ENCODE measurements at regions not wholly inside any gene's neighbourhood (a gene's known extent, or its start where the extent isn't known, plus 50 kb on each side); places are given as distances from the start of the nearest gene placed in this dataset.
A peak's percentile ranks its signal among the peaks of the same experiment; 100 is the strongest.

DNA sequence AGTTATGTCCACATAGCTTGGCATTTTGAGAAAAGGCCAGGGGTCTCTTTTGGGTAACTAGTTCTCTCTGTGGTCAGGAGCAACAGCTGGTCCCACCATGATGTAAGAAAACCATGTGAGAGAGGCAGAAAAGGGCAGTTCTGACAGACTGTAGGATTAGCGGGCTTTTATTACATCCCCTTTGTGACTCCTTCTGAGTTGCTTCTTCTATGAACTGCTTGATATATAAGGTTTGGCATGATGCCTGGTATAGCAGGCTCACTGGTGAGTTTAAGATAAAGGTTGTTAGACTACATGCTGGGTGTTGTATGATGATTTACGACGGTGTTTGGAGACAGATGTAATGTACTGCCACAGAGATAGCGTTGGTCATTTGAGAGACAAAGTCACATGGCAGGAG lies 2308.1 kb upstream of the AGA start:
- no peak for DNase-seq

DNA sequence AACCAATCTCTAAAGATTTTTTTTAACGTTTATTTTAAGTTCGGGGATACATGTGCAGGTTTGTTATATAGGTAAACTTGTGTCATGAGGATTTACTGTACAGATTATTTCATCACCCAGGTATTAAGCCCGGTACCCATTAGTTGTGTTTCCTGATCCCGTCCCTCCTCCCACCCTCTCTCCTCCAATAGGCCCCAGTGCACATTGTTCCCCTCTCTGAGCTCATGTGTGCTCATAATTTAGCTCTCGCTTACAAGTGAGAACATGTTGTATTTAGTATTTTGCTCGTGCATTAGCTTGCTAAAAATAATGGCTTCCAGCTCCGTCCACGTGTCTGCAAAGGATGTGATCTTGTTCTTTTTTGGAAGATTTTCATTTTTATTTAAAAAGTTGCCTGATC lies 2309.4 kb upstream of the AGA start:
- DNase-seq = no peak

GRCh38 chr4:179755322-179755721 lies 2313.1 kb upstream of the AGA start:
- no peak for DNase-seq

DNA sequence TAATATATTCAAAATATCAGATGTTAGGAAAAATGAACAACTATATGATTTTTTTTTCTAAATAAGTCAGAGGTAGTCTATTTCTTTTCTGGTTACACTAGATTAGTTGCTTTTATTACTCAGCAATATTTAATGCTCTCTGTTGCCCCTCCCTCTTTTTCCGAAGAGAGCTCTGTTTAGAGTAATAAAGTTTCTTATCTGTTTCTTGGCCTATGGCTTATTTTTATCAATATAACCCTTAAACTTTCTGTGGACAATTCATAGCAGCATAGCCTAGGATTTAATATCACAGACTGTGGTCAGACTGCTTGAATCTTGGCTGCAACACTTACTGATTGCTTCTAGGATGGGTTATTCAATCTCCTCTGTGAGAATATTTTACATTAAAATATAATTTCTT lies 2315.4 kb upstream of the AGA start:
- no peak for DNase-seq

DNA sequence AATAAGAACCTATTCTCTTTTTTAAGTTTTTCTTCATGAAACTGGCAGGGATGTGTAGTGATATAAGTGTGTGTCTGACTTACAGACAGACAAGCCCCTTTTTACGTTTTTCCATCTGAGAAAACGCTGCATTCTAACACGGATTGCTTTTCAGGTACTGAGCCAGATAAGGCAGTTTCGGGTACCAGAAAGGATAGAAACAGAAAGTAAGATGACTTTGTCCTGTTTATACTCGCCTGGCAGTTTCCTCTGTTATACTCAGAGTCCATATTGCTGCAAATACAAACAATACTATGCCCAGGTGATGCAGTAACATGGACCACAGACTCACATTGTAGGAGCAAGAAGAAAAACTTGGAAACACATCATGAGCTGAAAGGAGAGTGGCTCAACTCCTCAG lies 2320.6 kb upstream of the AGA start:
- no peak for DNase-seq

GRCh38 chr4:179766938-179767337 lies 2324.7 kb upstream of the AGA start:
- no peak for DNase-seq

DNA sequence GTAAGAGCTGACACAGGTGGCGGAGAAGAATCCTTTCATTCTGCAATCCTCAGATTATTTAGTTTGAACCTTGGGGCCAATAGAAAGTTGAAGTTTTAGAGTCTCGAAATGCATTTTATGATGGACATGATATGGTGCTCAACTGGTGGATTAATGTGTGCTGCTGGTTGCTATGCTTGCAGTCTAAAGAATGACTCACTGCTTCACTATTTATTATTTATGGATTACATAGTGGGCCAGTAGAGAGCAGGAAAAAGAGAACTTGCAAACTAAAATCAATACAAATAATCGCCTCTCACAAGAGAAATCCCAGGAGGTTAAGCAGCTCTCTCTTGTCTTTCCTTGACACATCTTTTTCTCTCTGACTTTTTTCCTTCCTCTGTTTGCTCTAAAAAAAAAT lies 2326.8 kb upstream of the AGA start:
- DNase-seq = no peak

- no peak for DNase-seq
Observed at GRCh38 chr4:179797738-179798137, 2355.5 kb upstream of the AGA start.

- no peak for DNase-seq
Observed at GRCh38 chr4:179803857-179804256, 2361.6 kb upstream of the AGA start.

- DNase-seq = no peak
Observed at GRCh38 chr4:179804440-179804839, 2362.2 kb upstream of the AGA start.

DNA sequence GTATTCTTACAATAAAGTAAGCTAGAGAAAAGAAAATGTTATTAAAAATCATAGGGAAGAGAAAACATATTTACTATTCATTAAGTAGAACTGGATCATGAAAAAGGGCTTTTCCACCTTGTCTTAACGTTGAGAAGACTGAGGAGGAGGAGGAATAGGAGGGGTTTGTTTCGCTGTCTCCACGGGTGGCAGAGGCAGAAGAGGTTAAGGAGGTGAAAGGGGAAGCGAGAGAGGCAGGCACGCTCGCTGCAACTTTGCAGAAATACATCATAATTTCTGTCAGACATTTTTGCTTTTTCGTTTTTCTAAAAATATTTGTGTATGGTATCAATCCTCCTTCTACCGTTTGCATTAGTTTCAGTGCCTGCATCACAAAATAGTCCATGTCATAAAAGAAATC lies 2375.1 kb upstream of the AGA start:
- DNase-seq = no peak

DNA sequence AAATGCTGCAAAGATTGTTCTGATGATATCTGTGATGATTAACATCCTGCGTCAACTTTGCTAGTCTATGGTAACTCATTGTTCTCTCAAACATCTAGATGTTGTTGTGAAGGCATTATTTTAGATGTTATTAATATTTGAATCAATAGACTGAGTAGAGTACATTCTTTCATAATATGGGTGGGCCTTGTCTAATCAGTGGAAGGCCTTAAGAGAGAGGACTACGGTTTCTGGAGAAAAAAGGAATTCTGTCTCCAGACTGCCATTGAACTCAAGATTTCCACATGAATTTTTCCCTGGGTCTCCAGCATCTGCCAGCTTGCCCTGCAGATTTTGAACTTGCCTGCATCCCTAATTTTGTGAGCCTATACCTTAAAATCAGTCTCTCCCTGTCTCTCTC lies 2381.1 kb upstream of the AGA start:
- DNase-seq = no peak

DNA sequence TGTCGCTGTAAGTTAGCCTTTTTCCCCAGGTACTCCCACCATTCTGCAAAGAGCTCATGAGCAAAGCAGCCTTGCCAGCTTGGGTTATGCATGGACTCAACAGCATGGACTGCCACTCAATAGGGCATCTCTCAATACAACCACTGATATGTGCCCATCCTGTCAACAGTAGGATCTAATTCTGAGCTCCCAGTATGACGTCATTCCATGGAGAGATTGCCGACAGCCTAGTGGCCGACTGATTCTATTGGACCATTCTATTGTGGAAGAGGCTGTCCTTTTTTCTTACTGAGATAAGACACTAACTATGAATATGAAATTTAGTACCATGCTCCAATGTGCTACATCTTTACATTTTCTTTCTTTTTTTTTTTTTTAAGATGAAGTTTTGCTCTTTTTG lies 2389.0 kb upstream of the AGA start:
- no peak for DNase-seq

DNA sequence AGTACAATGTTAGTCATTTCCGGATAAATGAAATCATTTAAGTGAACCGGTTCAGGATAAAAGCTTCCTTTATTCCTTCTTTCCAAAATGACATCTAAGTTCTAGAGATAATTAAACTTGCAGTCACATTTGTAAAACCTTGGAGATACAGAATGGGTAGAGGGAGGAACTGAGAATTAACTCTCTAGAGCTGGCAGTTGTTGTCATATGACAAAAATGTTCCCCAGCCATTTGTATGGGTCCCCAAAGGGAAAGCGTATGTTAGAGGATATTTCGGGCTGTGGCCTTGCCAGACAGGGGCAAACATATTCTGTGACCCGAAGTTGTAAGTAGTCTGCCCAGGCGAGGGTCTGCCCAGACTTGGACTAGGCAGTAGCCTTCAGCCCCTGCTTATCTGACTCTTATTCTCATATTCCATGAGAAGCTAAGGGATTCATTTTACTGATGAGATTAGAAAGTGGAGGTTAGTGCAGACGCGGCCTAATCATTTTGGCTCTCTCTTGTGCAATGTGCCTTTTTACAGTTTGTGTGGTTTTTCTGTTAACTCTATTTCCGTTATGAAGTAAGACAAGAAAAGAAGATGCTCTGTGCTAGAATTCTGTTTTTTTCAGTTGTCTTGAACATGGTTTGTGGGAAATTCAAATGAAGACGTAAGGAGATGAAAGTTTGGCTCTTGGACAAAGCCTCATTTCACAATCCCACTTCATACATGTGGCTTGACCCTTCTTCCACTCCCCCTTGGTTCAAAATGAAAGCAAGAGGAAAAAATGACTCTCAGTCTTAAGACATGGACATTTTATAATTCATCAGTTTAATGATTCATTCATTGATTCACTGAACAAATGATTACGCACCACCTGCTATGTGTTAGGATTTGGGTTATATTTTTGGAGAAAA lies 2394.2 kb upstream of the AGA start:
- DNase-seq = no peak

- DNase-seq = no peak
Observed at GRCh38 chr4:179843370-179843769, 2399.8 kb upstream of the TENM3 start.

DNA sequence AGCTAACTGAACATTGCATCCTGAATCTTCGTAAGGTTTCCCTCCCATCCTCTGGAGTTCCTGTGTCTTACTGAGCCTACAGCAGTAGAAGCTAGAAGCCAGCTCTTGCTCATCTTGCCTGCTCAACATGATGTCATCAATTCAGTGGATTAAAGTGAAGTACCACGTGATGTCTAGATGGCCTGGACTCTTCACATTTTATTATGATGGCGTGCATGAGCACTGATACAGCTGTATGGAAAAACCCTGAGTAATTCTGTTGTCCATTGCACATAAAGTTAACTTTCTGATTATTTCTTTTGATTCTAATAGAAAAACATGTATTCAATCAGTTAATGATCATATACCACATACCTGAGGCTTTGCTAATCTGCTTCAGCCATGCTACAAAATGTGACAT lies 2387.7 kb upstream of the TENM3 start:
- DNase-seq = peak; percentile 33

GRCh38 chr4:179858221-179858620 lies 2385.0 kb upstream of the TENM3 start:
- DNase-seq = no peak

GRCh38 chr4:179867300-179867878 lies 2375.8 kb upstream of the TENM3 start:
- DNase-seq = peak; percentile 54

GRCh38 chr4:179871726-179872125 lies 2371.5 kb upstream of the TENM3 start:
- no peak for DNase-seq

DNA sequence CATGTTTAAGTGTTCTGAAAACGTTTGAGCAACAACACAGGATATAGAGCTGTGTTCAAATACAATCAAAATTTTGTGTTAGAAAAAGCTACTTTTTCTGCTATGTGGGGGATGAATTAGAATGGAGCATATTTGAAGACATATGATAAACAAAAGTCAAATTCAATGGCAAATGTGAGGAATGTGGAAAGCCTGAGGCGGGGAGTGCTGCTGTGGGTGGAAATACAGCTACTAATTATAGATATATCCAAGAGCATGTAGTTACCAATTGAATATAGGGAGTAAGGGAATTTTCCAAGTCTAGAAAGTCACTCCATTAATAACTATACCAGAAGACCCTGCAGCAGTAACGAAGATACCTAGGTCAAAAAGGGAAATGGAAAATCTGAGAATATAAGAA lies 2370.4 kb upstream of the TENM3 start:
- no peak for DNase-seq

DNA sequence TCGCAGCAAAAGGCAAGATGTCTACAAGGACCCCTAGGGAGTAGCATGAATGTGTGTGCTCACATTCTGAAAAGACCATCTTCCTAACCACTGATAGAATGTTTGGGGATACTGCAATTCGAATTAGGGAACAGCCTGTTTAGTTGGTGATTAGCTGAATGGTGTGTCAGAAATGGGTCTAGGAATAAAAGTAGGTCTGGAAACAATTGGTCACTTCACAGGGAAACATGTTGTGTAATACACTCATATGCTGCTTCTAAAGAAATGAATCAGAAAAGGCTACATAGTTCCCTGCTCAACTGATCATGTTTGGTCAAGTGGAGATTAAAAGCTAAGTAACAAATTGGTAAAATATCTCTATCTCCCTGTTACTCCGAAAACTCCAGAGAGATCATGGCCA lies 2362.4 kb upstream of the TENM3 start:
- DNase-seq = no peak

GRCh38 chr4:179894066-179894778 lies 2349.0 kb upstream of the TENM3 start:
- DNase-seq = peak; percentile 82

DNA sequence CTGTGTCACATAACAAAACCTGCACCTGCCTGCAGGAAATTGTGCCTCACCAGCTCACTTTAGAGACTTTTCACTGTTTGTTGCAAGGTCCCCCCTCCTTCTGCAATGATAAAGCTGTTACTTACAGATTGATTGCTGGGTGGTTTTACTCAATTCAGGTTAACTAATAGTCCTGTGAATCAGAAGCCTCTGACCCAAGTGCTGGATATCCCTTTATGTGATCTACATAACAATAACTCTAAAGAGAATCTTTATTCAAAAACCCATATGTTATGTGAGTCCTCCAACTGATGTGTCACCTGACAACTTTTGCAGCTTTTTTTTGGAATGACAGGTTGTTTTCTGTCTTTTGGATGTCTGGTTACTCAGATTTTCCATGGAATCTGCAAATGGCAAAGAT lies 2323.6 kb upstream of the TENM3 start:
- DNase-seq = no peak

DNA sequence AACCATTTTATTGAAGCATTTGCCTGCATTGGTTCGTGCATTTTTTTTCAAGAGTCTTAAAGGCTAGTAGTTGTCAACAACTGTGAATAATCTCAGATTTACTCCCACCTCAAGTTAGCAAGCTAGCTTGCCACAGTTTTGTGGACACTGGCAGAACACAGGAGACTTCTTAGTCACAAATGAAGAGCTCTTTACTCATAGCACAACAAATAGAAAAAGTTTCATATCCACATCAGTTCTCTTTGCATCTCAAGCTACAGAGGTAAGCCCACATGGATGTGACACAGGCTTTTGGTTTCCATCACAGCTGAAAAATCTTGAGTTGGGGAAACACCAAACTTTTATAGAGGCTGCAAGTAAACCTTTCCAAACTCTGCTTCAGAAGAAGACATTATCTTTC lies 2315.7 kb upstream of the TENM3 start:
- no peak for DNase-seq

All from fibroblast of skin of right quadriceps (primary cell).